ENCODE measurements at regions not wholly inside any gene's neighbourhood (a gene's known extent, or its start where the extent isn't known, plus 50 kb on each side); places are given as distances from the start of the nearest gene placed in this dataset.

GRCh38 chr5:52069997-52070396 is 686.7 kb downstream of the ISL1 start:
- no peak for TF ChIP-seq CTCF (IDR thresholded peaks at IDR 0.05 in 8 of 11, conservative IDR thresholded peaks at IDR 0.05 in 3 of 11)
- no peak for TF ChIP-seq POLR2A (IDR thresholded peaks at IDR 0.05)
